GM12873 (cell line): ENCODE measurements at regions not wholly inside any gene's neighbourhood (a gene's known extent, or its start where the extent isn't known, plus 50 kb on each side); places are given as distances from the start of the nearest gene placed in this dataset.

Source experiments
- CTCF ChIP-seq: IDR thresholded peaks from 2 replicates; pipeline ENCODE4 v1.5.1; 2012; ENCODE audit warnings: low read depth, mild to moderate bottlenecking, moderate library complexity, low read length, control low read depth; ENCODE audit not compliant: insufficient read depth; ENCODE audit errors: missing control alignments

GRCh38 chr15:81987628-81988027, 58.2 kb downstream of the MEX3B start:
- no peak for TF ChIP-seq CTCF

GRCh38 chr15:81983497-81983896, 62.3 kb downstream of the MEX3B start:
- no peak for TF ChIP-seq CTCF

- no peak for TF ChIP-seq CTCF
Measured at GRCh38 chr15:81982808-81983207, 63.0 kb downstream of the MEX3B start.

- no peak for TF ChIP-seq CTCF
Measured at GRCh38 chr15:81981908-81982307, 63.9 kb downstream of the MEX3B start.

- TF ChIP-seq CTCF: no peak
Measured at GRCh38 chr15:81977464-81977863, 68.4 kb downstream of the MEX3B start.

GRCh38 chr15:81968691-81969090, 77.1 kb downstream of the MEX3B start:
- TF ChIP-seq CTCF: no peak

- TF ChIP-seq CTCF: no peak
Measured at GRCh38 chr15:81966631-81967030, 79.2 kb downstream of the MEX3B start.
